Psoas muscle (tissue), 7 donors: ENCODE measurements at regions not wholly inside any gene's neighbourhood (a gene's known extent, or its start where the extent isn't known, plus 50 kb on each side); places are given as distances from the start of the nearest gene placed in this dataset.
"Not testable (repeated sequence)": the region's sequence is repeated elsewhere in the genome, so short reads cannot be mapped to it uniquely, and the experiment has no call there.

Experiments
- ATAC-seq, 4 donors: fragments of 200-7000 bp; cut with Tn5 transposase; one replicate each; pipeline ENCODE4 v1.9.1; 2020; ENCODE audit warnings: moderate library complexity in 3 of 4, mild to moderate bottlenecking in 2 of 4
- DNase-seq, 2 donors: peaks; one replicate each; pipeline ENCODE4 v3.0.0-alpha.2; 2020
- H3K27ac ChIP-seq: fragments of 200-600 bp; one replicate; pipeline ENCODE4 v1.8.0; 2022
- H3K27me3 ChIP-seq, 3 donors: fragments of 200-600 bp in 1 of 3; one replicate each; pipeline versions ENCODE4 v1.6.1 to v1.8.0; 2013 to 2022; ENCODE audit warnings: low read length in 2 of 3, mild to moderate bottlenecking in 2 of 3, moderate library complexity in 1 of 3; ENCODE audit not compliant: insufficient read depth in 3 of 3
- H3K36me3 ChIP-seq, 2 donors: fragments of 200-600 bp in 1 of 2; one replicate each; pipeline versions ENCODE4 v1.6.1 to v1.8.0; 2013 to 2022; ENCODE audit warnings: low read depth in 1 of 2, mild to moderate bottlenecking in 1 of 2, moderate library complexity in 1 of 2; ENCODE audit not compliant: insufficient read depth in 1 of 2
- H3K4me1 ChIP-seq: fragments of 200-600 bp; one replicate; pipeline ENCODE4 v1.8.0; 2022
- H3K4me3 ChIP-seq: fragments of 200-600 bp; one replicate; pipeline ENCODE4 v1.8.0; 2022; ENCODE audit warnings: mild to moderate bottlenecking
- H3K9me3 ChIP-seq: fragments of 200-600 bp; one replicate; pipeline ENCODE4 v1.8.0; 2022
- CTCF ChIP-seq: fragments of 200-600 bp; IDR thresholded peaks from one replicate; pipeline ENCODE4 v1.8.0; 2022; ENCODE audit warnings: antibody characterized with exemption
- WGBS, 3 donors: extraction: QIAGEN DNeasy Blood & Tissue Kit; methylation state at CpG; one replicate each; pipeline versions ENCODE4 v1.1.6 to v1.1.7; 2013; 5-methylcytosine and 5-hydroxymethylcytosine counted together
- intact Hi-C, 2 donors: fragments of 100-400 bp; cut with DNase I; formaldehyde crosslinking; loops; one replicate each; pipeline versions ENCODE4 v1.11.0 to v1.14.2; 2022
- donor health status: healthy with polysubstance abuse.
- donor health status: DM: no; HTN: no; CAD: no; lungs with moderate emphysema.
- donor health status: Bipolar disorder and iron deficiency.
- donor health status: healthy.
- donor health status: DM: yes; HTN: yes; CAD: no.
- donor health status: DM: no; HTN: no; CAD: no.
- donor health status: DM: yes; HTN: yes; CAD: no.

- no peaks in the 10 kb centered on the region for H3K4me1 ChIP-seq
- DNase-seq, result no peak
- no peaks in the 10 kb centered on the region for H3K27me3 ChIP-seq
- no peak for ATAC-seq
- no peak overlapping the region for H3K4me3 ChIP-seq
- H3K9me3 ChIP-seq, result peaks cover 5% of the 10 kb centered on the region
- TF ChIP-seq CTCF, result no peak
- 68 to 75% (median 73%) methylated on average over 2 of the region's 2 CpGs for WGBS, 3 donors
- no peak overlapping the region for H3K27ac ChIP-seq
- intact Hi-C loops, result no loop called here
- H3K36me3 ChIP-seq, result no peaks in the 10 kb centered on the region
These were observed 1396.3 kb downstream of the GATA3 start for GRCh38 chr10:9450801-9451200.

GRCh38 chr10:9451211-9451773 lies 1396.8 kb downstream of the GATA3 start:
- Histone ChIP-seq H3K27me3 (no peaks in the 10 kb centered on the region), H3K4me1 (no peaks in the 10 kb centered on the region), H3K9me3 (peaks cover 5% of the 10 kb centered on the region), H3K27ac (no peak overlapping the region), H3K4me3 (no peak overlapping the region), H3K36me3 (no peaks in the 10 kb centered on the region)
- intact Hi-C loops, result no loop called here
- no peak for TF ChIP-seq CTCF
- ATAC-seq (no peak), DNase-seq (no peak)
- WGBS, 3 donors, result 69 to 77% (median 77%) methylated on average over 2 of the region's 2 CpGs

GRCh38 chr10:9452056-9452455 lies 1397.6 kb downstream of the GATA3 start:
- H3K27ac ChIP-seq, result no peak overlapping the region
- H3K27me3 ChIP-seq, result no peaks in the 10 kb centered on the region

GRCh38 chr10:9453871-9454270 lies 1399.4 kb downstream of the GATA3 start:
- WGBS, 3 donors, result 82 to 92% (median 85%) methylated on average over 3 of the region's 3 CpGs
- H3K9me3 ChIP-seq, ATAC-seq, H3K36me3 ChIP-seq, intact Hi-C loops, H3K4me3 ChIP-seq, H3K27ac ChIP-seq, H3K27me3 ChIP-seq, DNase-seq, H3K4me1 ChIP-seq: not testable (repeated sequence)

More at GRCh38 chr10:9452056-9452455, 1397.6 kb downstream of the GATA3 start:
- Histone ChIP-seq H3K9me3 (peaks cover 5% of the 10 kb centered on the region), H3K4me1 (no peaks in the 10 kb centered on the region), H3K4me3 (no peak overlapping the region), H3K36me3 (no peaks in the 10 kb centered on the region)
- WGBS, 3 donors, result 70 to 78% (median 78%) methylated on average over 1 of the region's 1 CpG
- TF ChIP-seq CTCF, result no peak
- DNase-seq, result no peak
- ATAC-seq, result no peak
- intact Hi-C loops, result no loop called here

- H3K4me3 ChIP-seq, result no peak overlapping the region
- no peaks in the 10 kb centered on the region for H3K9me3 ChIP-seq
- H3K27me3 ChIP-seq, result no peaks in the 10 kb centered on the region
- no peak overlapping the region for H3K27ac ChIP-seq
- no peaks in the 10 kb centered on the region for H3K36me3 ChIP-seq
- 61 to 71% (median 67%) methylated on average over 2 of the region's 2 CpGs for WGBS, 3 donors
- no peaks in the 10 kb centered on the region for H3K4me1 ChIP-seq
- DNase-seq, result no peak
- TF ChIP-seq CTCF, result no peak
- no peak for ATAC-seq
- intact Hi-C loops, result no loop called here
These were observed 1415.2 kb downstream of the GATA3 start for GRCh38 chr10:9469663-9470205.
